ENCODE measurements at regions not wholly inside any gene's neighbourhood (a gene's known extent, or its start where the extent isn't known, plus 50 kb on each side); places are given as distances from the start of the nearest gene placed in this dataset.

GRCh38 chr2:2850218-2850755 is 519.2 kb upstream of the MYT1L start:
- Histone ChIP-seq H3K27ac (ENCODE audit: low read length) (no peak overlapping the region), H3K79me2 (ENCODE audit: low read length) (no peaks in the 10 kb centered on the region), H3K9ac (ENCODE audit: low read length) (no peak overlapping the region), H3K36me3 (replicated peaks; ENCODE audit: insufficient read depth, low read length) (no peaks in the 10 kb centered on the region), H3K9me2 (replicated peaks; ENCODE audit: insufficient read depth, low read length) (no peaks in the 10 kb centered on the region), H3K9me3 (replicated peaks; ENCODE audit: insufficient read depth, low read length) (no peaks in the 10 kb centered on the region), H3K4me1 (ENCODE audit: low read length) (no peaks in the 10 kb centered on the region), H3K27me3 (replicated peaks; ENCODE audit: insufficient read depth, low read length) (no peaks in the 10 kb centered on the region), H3K4me2 (ENCODE audit: low read depth, low read length) (no peak overlapping the region), H3K4me3 (ENCODE audit: low read length) (no peak overlapping the region), H3F3A (ENCODE audit: insufficient read depth, low read length) (no peaks in the 10 kb centered on the region), H4K20me1 (ENCODE audit: insufficient read depth, low read length) (no peaks in the 10 kb centered on the region), H2AFZ (ENCODE audit: low read length) (no peak overlapping the region)
- DNase-seq: no peak
- TF ChIP-seq EZH2 (optimal IDR thresholded peaks at IDR 0.05; ENCODE audit: low read depth, low read length) (no peak), EZH2phosphoT487 (IDR thresholded peaks at IDR 0.05; ENCODE audit: low read length) (no peak), CTCF (IDR thresholded peaks at IDR 0.05; ENCODE audit: low read length) (no peak)

- no peaks in the 10 kb centered on the region for H3K9me2 ChIP-seq (replicated peaks; ENCODE audit: insufficient read depth, low read length)
- H3K27ac ChIP-seq (ENCODE audit: low read length): no peak overlapping the region
- no peaks in the 10 kb centered on the region for H4K20me1 ChIP-seq (ENCODE audit: insufficient read depth, low read length)
- TF ChIP-seq CTCF (IDR thresholded peaks at IDR 0.05; ENCODE audit: low read length): no peak
- H3K79me2 ChIP-seq (ENCODE audit: low read length): no peaks in the 10 kb centered on the region
- H3K4me3 ChIP-seq (ENCODE audit: low read length): no peak overlapping the region
- H3K4me1 ChIP-seq (ENCODE audit: low read length): no peaks in the 10 kb centered on the region
- no peaks in the 10 kb centered on the region for H3F3A ChIP-seq (ENCODE audit: insufficient read depth, low read length)
- no peak for DNase-seq
- H3K36me3 ChIP-seq (replicated peaks; ENCODE audit: insufficient read depth, low read length): no peaks in the 10 kb centered on the region
- H3K9ac ChIP-seq (ENCODE audit: low read length): no peak overlapping the region
- H3K27me3 ChIP-seq (replicated peaks; ENCODE audit: insufficient read depth, low read length): no peaks in the 10 kb centered on the region
- no peak overlapping the region for H2AFZ ChIP-seq (ENCODE audit: low read length)
- H3K9me3 ChIP-seq (replicated peaks; ENCODE audit: insufficient read depth, low read length): no peaks in the 10 kb centered on the region
- no peak overlapping the region for H3K4me2 ChIP-seq (ENCODE audit: low read depth, low read length)
Measured at GRCh38 chr2:2849464-2850217, 518.6 kb upstream of the MYT1L start.

- H4K20me1 ChIP-seq (ENCODE audit: insufficient read depth, low read length): no peaks in the 10 kb centered on the region
- H3K27ac ChIP-seq (ENCODE audit: low read length): no peak overlapping the region
- no peak overlapping the region for H3K4me3 ChIP-seq (ENCODE audit: low read length)
- no peak for DNase-seq
- no peaks in the 10 kb centered on the region for H3K79me2 ChIP-seq (ENCODE audit: low read length)
- no peak for TF ChIP-seq EZH2 (optimal IDR thresholded peaks at IDR 0.05; ENCODE audit: low read depth, low read length)
- no peak for TF ChIP-seq EZH2phosphoT487 (IDR thresholded peaks at IDR 0.05; ENCODE audit: low read length)
- no peak for TF ChIP-seq CTCF (IDR thresholded peaks at IDR 0.05; ENCODE audit: low read length)
- no peaks in the 10 kb centered on the region for H3F3A ChIP-seq (ENCODE audit: insufficient read depth, low read length)
- no peaks in the 10 kb centered on the region for H3K9me3 ChIP-seq (replicated peaks; ENCODE audit: insufficient read depth, low read length)
- H3K9me2 ChIP-seq (replicated peaks; ENCODE audit: insufficient read depth, low read length): no peaks in the 10 kb centered on the region
- no peak overlapping the region for H2AFZ ChIP-seq (ENCODE audit: low read length)
- no peaks in the 10 kb centered on the region for H3K27me3 ChIP-seq (replicated peaks; ENCODE audit: insufficient read depth, low read length)
- no peak overlapping the region for H3K9ac ChIP-seq (ENCODE audit: low read length)
- H3K4me1 ChIP-seq (ENCODE audit: low read length): no peaks in the 10 kb centered on the region
- no peak overlapping the region for H3K4me2 ChIP-seq (ENCODE audit: low read depth, low read length)
- H3K36me3 ChIP-seq (replicated peaks; ENCODE audit: insufficient read depth, low read length): no peaks in the 10 kb centered on the region
Measured at GRCh38 chr2:2848621-2849333, 517.7 kb upstream of the MYT1L start.

Measured in MM.1S (cell line).